ENCODE measurements at regions not wholly inside any gene's neighbourhood (a gene's known extent, or its start where the extent isn't known, plus 50 kb on each side); places are given as distances from the start of the nearest gene placed in this dataset.

DNA sequence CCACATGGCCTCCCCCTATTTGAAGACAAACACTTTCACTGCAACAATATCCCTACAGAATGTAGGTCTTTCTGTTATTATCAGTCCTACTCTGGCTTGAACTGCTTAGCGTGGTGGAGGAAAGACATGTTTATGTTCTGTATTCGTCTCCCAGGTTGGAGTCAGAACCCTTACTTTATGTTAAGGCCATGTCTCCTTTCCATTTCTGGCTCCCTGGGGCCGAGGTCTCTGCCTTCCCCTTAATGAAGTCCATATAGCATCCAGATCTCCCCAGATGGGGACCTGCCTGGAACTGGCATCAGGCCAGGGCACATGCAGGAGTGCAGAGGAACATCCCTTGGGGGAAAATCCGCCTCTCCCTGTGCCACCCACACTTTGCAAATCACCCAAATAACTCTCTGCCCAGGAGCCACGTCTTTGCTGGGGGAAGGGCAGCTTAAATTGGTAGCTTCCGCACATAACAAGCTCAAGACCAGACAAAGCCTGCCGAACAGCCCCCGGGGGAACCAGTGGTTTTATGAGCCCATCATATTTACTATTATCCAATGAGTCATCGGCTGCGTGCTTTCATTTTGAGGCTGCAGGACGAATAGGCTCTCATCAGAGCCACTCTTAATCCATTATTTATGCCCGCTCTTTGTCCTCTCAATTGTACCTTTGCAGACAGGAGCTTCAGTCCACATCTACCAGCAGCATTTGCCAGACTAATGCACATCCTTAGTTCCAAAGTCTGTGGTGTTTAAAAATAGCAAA, 237.0 kb downstream of the UACA start:
- TF ChIP-seq, protein P1, sequence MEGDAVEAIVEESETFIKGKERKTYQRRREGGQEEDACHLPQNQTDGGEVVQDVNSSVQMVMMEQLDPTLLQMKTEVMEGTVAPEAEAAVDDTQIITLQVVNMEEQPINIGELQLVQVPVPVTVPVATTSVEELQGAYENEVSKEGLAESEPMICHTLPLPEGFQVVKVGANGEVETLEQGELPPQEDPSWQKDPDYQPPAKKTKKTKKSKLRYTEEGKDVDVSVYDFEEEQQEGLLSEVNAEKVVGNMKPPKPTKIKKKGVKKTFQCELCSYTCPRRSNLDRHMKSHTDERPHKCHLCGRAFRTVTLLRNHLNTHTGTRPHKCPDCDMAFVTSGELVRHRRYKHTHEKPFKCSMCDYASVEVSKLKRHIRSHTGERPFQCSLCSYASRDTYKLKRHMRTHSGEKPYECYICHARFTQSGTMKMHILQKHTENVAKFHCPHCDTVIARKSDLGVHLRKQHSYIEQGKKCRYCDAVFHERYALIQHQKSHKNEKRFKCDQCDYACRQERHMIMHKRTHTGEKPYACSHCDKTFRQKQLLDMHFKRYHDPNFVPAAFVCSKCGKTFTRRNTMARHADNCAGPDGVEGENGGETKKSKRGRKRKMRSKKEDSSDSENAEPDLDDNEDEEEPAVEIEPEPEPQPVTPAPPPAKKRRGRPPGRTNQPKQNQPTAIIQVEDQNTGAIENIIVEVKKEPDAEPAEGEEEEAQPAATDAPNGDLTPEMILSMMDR (IDR thresholded peaks at IDR 0.05): no peak
- no peak for TF ChIP-seq POLR2A (IDR thresholded peaks at IDR 0.05)
